ENCODE measurements at regions not wholly inside any gene's neighbourhood (a gene's known extent, or its start where the extent isn't known, plus 50 kb on each side); places are given as distances from the start of the nearest gene placed in this dataset.

DNA sequence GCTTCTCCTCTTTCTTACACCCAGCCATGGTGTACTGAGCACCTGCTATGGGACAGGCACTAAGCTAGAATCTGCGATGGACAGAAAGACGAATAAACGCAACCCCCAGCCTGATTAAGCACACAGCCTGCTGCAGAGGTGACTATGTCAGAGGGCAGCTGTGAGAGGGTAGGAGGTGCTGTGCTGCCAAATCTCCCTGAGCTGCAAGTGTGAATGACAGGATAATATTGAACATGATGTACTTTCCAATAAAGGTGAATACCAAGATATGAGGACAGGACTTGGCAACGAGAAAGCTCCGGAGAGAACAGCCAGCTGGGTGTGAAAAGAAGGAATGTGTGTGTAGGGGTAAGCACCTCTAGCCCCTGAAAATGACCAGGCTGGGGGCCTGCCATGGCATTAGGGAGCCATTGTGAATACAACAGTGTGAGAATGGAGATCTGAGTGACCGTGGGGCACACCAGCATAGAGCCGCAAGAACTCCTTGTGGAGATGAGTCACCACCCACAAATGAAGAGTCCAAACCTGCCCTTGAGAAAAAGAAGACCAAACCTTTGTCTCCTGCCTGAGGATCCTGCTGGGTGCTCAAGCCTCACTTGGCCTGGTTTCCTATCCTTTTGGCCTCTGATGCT is 83.0 kb upstream of the ATF3 start:
- no peaks in the 10 kb centered on the region for H3K4me1 ChIP-seq (ENCODE audit: control insufficient read depth, insufficient read depth, low read length, poor library complexity, severe bottlenecking)
- DNase-seq = no peak

DNA sequence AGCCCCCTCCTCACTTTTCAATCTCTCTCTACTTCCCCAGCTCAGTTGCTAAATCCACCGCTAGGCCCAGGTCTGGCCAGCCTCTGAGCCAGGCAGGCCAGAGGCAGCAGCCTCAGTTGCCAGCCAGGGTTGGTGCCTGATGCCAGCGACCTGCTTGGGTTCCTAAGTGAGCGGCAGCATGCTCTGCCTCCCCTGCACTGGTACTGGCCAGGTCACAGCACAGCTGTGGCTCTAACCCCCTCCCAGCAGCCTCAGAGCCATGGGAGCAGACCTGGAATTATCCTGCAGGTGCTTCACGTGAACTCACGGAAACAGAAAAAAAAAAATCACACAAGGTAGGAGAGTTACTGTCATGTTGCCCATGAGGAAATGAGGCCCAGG is 82.5 kb upstream of the ATF3 start:
- no peak overlapping the region for H3K27ac ChIP-seq (ENCODE audit: insufficient read depth, low read length, poor library complexity, severe bottlenecking)
- no peaks in the 10 kb centered on the region for H3K27me3 ChIP-seq (replicated peaks; ENCODE audit: control insufficient read depth, insufficient read depth, low read length, poor library complexity, severe bottlenecking)
- DNase-seq = no peak
- no peak overlapping the region for H3K4me3 ChIP-seq (ENCODE audit: insufficient read depth, low read depth, low read length, poor library complexity, severe bottlenecking)
- no peaks in the 10 kb centered on the region for H3K36me3 ChIP-seq (ENCODE audit: control insufficient read depth, insufficient read depth, low read length)
- no peaks in the 10 kb centered on the region for H3K4me1 ChIP-seq (ENCODE audit: control insufficient read depth, insufficient read depth, low read length, poor library complexity, severe bottlenecking)
- no peaks in the 10 kb centered on the region for H3K9me3 ChIP-seq (ENCODE audit: control insufficient read depth, low read length)

More for the DNA sequence above, 83.0 kb upstream of the ATF3 start:
- Histone ChIP-seq H3K9me3 (ENCODE audit: control insufficient read depth, low read length) (no peaks in the 10 kb centered on the region), H3K36me3 (ENCODE audit: control insufficient read depth, insufficient read depth, low read length) (no peaks in the 10 kb centered on the region), H3K27me3 (replicated peaks; ENCODE audit: control insufficient read depth, insufficient read depth, low read length, poor library complexity, severe bottlenecking) (no peaks in the 10 kb centered on the region), H3K4me3 (ENCODE audit: insufficient read depth, low read depth, low read length, poor library complexity, severe bottlenecking) (no peak overlapping the region), H3K27ac (ENCODE audit: insufficient read depth, low read length, poor library complexity, severe bottlenecking) (no peak overlapping the region)

DNA sequence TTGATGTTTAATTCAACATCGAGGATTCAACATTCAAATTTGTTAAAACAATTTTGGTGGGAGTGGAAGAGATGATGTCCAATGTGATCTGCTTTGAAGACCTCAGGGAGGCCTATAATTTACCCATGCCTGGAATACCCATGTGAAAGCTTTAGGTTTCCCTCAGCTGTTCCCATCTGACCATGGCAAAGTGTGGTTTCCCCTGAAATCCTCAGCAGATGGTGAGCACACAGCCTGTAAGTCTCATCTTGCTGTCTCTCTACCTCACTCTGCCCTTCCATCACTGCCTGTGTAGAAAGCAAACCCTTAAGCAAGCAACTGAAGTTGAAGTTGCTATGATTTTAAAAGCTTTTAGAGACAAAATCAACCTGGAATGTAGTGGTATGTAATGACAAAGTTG is 80.1 kb upstream of the ATF3 start:
- Histone ChIP-seq H3K27ac (ENCODE audit: insufficient read depth, low read length, poor library complexity, severe bottlenecking) (no peak overlapping the region), H3K9me3 (ENCODE audit: control insufficient read depth, low read length) (no peaks in the 10 kb centered on the region), H3K27me3 (replicated peaks; ENCODE audit: control insufficient read depth, insufficient read depth, low read length, poor library complexity, severe bottlenecking) (peaks cover under 1% of the 10 kb centered on the region), H3K4me3 (ENCODE audit: insufficient read depth, low read depth, low read length, poor library complexity, severe bottlenecking) (no peak overlapping the region), H3K4me1 (ENCODE audit: control insufficient read depth, insufficient read depth, low read length, poor library complexity, severe bottlenecking) (no peaks in the 10 kb centered on the region), H3K36me3 (ENCODE audit: control insufficient read depth, insufficient read depth, low read length) (no peaks in the 10 kb centered on the region)
- no peak for DNase-seq

GRCh38 chr1:212529211-212529741 is 79.3 kb upstream of the ATF3 start:
- Histone ChIP-seq H3K27ac (ENCODE audit: insufficient read depth, low read length, poor library complexity, severe bottlenecking) (no peak overlapping the region), H3K4me1 (ENCODE audit: control insufficient read depth, insufficient read depth, low read length, poor library complexity, severe bottlenecking) (no peaks in the 10 kb centered on the region), H3K36me3 (ENCODE audit: control insufficient read depth, insufficient read depth, low read length) (no peaks in the 10 kb centered on the region), H3K4me3 (ENCODE audit: insufficient read depth, low read depth, low read length, poor library complexity, severe bottlenecking) (no peak overlapping the region), H3K27me3 (replicated peaks; ENCODE audit: control insufficient read depth, insufficient read depth, low read length, poor library complexity, severe bottlenecking) (peaks cover 3% of the 10 kb centered on the region), H3K9me3 (ENCODE audit: control insufficient read depth, low read length) (no peaks in the 10 kb centered on the region)
- no peak for DNase-seq

DNA sequence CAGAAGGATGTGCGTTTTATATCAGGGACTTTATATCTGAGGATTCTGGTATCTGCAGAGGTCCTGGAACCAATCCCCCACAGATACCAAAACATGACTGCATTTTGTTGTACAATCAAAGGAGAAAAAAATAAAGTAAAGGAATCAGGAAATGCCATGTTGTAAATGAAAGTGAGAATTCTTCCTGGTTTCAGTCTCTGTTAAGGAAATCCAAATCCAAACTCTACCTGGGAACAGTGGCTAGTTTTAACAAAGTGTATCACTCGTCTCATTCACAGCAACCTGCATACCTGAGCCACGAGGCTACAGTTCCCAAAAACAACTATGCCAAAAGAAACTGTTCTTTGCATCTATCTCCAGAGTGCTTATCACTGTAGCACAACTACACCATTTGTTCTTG is 77.3 kb upstream of the ATF3 start:
- Histone ChIP-seq H3K36me3 (ENCODE audit: control insufficient read depth, insufficient read depth, low read length) (no peaks in the 10 kb centered on the region), H3K27ac (ENCODE audit: insufficient read depth, low read length, poor library complexity, severe bottlenecking) (no peak overlapping the region), H3K9me3 (ENCODE audit: control insufficient read depth, low read length) (no peaks in the 10 kb centered on the region), H3K4me1 (ENCODE audit: control insufficient read depth, insufficient read depth, low read length, poor library complexity, severe bottlenecking) (no peaks in the 10 kb centered on the region), H3K27me3 (replicated peaks; ENCODE audit: control insufficient read depth, insufficient read depth, low read length, poor library complexity, severe bottlenecking) (peaks cover 3% of the 10 kb centered on the region), H3K4me3 (ENCODE audit: insufficient read depth, low read depth, low read length, poor library complexity, severe bottlenecking) (no peak overlapping the region)
- DNase-seq = no peak

DNA sequence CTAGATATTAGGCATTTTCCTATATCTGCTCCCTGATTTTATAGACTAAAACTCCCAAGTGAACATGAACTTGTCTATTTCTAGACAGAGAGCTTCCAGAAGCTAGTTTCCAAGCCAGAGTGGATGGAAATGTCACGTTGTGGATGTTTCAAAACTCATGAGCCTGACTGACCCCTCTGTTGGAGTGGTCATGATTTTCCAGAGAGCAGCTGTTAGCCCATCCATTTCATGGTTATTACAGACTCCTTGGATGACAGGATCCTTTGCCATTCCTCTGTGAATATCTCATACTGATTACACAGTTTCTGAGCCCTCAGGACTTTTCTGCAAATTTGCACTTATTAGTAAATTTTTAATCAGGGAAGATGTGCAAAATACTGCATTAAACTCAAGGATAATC is 76.8 kb upstream of the ATF3 start:
- Histone ChIP-seq H3K27ac (ENCODE audit: insufficient read depth, low read length, poor library complexity, severe bottlenecking) (no peak overlapping the region), H3K36me3 (ENCODE audit: control insufficient read depth, insufficient read depth, low read length) (no peaks in the 10 kb centered on the region), H3K27me3 (replicated peaks; ENCODE audit: control insufficient read depth, insufficient read depth, low read length, poor library complexity, severe bottlenecking) (peaks cover 3% of the 10 kb centered on the region), H3K4me3 (ENCODE audit: insufficient read depth, low read depth, low read length, poor library complexity, severe bottlenecking) (no peak overlapping the region), H3K9me3 (ENCODE audit: control insufficient read depth, low read length) (no peaks in the 10 kb centered on the region), H3K4me1 (ENCODE audit: control insufficient read depth, insufficient read depth, low read length, poor library complexity, severe bottlenecking) (no peaks in the 10 kb centered on the region)
- DNase-seq = no peak

GRCh38 chr1:212532469-212533147 is 76.0 kb upstream of the ATF3 start:
- Histone ChIP-seq H3K36me3 (ENCODE audit: control insufficient read depth, insufficient read depth, low read length) (no peaks in the 10 kb centered on the region), H3K27me3 (replicated peaks; ENCODE audit: control insufficient read depth, insufficient read depth, low read length, poor library complexity, severe bottlenecking) (peaks cover 3% of the 10 kb centered on the region), H3K4me1 (ENCODE audit: control insufficient read depth, insufficient read depth, low read length, poor library complexity, severe bottlenecking) (no peaks in the 10 kb centered on the region), H3K27ac (ENCODE audit: insufficient read depth, low read length, poor library complexity, severe bottlenecking) (no peak overlapping the region), H3K4me3 (ENCODE audit: insufficient read depth, low read depth, low read length, poor library complexity, severe bottlenecking) (no peak overlapping the region), H3K9me3 (ENCODE audit: control insufficient read depth, low read length) (no peaks in the 10 kb centered on the region)
- no peak for DNase-seq

- Histone ChIP-seq H3K9me3 (ENCODE audit: control insufficient read depth, low read length) (no peaks in the 10 kb centered on the region), H3K4me3 (ENCODE audit: insufficient read depth, low read depth, low read length, poor library complexity, severe bottlenecking) (no peak overlapping the region), H3K27ac (ENCODE audit: insufficient read depth, low read length, poor library complexity, severe bottlenecking) (no peak overlapping the region), H3K36me3 (ENCODE audit: control insufficient read depth, insufficient read depth, low read length) (no peaks in the 10 kb centered on the region), H3K4me1 (ENCODE audit: control insufficient read depth, insufficient read depth, low read length, poor library complexity, severe bottlenecking) (no peaks in the 10 kb centered on the region), H3K27me3 (replicated peaks; ENCODE audit: control insufficient read depth, insufficient read depth, low read length, poor library complexity, severe bottlenecking) (peaks cover 3% of the 10 kb centered on the region)
- DNase-seq = no peak
These were observed 75.4 kb upstream of the ATF3 start for GRCh38 chr1:212533148-212533517.

DNA sequence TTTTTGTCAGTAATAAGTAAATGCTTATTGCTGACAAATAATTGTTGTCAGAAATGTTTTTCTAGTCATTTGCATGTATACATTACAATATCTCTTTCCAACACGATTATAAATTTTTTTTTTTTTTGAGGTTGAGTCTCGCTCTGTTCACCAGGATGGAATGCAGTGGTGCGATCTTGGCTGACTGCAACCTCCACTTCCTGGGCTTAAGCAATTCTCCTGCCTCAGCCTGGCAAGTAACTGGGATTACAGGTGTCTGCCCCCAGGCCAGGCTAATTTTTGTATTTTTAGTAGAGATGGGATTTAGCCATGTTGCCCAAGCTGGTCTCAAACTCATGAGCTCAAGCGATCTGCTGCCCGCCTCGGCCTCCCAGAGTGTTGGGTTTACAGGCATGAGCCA is 72.0 kb upstream of the ATF3 start:
- Histone ChIP-seq H3K27ac (ENCODE audit: insufficient read depth, low read length, poor library complexity, severe bottlenecking) (no peak overlapping the region), H3K4me3 (ENCODE audit: insufficient read depth, low read depth, low read length, poor library complexity, severe bottlenecking) (no peak overlapping the region), H3K9me3 (ENCODE audit: control insufficient read depth, low read length) (no peaks in the 10 kb centered on the region), H3K27me3 (replicated peaks; ENCODE audit: control insufficient read depth, insufficient read depth, low read length, poor library complexity, severe bottlenecking) (peaks cover 3% of the 10 kb centered on the region), H3K36me3 (ENCODE audit: control insufficient read depth, insufficient read depth, low read length) (no peaks in the 10 kb centered on the region), H3K4me1 (ENCODE audit: control insufficient read depth, insufficient read depth, low read length, poor library complexity, severe bottlenecking) (no peaks in the 10 kb centered on the region)
- no peak for DNase-seq

GRCh38 chr1:212537610-212538009 is 71.0 kb upstream of the ATF3 start:
- H3K27ac ChIP-seq (ENCODE audit: insufficient read depth, low read length, poor library complexity, severe bottlenecking) = no peak overlapping the region
- peaks cover 3% of the 10 kb centered on the region for H3K27me3 ChIP-seq (replicated peaks; ENCODE audit: control insufficient read depth, insufficient read depth, low read length, poor library complexity, severe bottlenecking)
- no peak for DNase-seq

More at GRCh38 chr1:212537610-212538009, 71.0 kb upstream of the ATF3 start:
- Histone ChIP-seq H3K4me1 (ENCODE audit: control insufficient read depth, insufficient read depth, low read length, poor library complexity, severe bottlenecking) (no peaks in the 10 kb centered on the region), H3K36me3 (ENCODE audit: control insufficient read depth, insufficient read depth, low read length) (no peaks in the 10 kb centered on the region), H3K9me3 (ENCODE audit: control insufficient read depth, low read length) (no peaks in the 10 kb centered on the region), H3K4me3 (ENCODE audit: insufficient read depth, low read depth, low read length, poor library complexity, severe bottlenecking) (no peak overlapping the region)
